ENCODE measurements at regions not wholly inside any gene's neighbourhood (a gene's known extent, or its start where the extent isn't known, plus 50 kb on each side); places are given as distances from the start of the nearest gene placed in this dataset.
A peak's percentile ranks its signal among the peaks of the same experiment; 100 is the strongest.

DNA sequence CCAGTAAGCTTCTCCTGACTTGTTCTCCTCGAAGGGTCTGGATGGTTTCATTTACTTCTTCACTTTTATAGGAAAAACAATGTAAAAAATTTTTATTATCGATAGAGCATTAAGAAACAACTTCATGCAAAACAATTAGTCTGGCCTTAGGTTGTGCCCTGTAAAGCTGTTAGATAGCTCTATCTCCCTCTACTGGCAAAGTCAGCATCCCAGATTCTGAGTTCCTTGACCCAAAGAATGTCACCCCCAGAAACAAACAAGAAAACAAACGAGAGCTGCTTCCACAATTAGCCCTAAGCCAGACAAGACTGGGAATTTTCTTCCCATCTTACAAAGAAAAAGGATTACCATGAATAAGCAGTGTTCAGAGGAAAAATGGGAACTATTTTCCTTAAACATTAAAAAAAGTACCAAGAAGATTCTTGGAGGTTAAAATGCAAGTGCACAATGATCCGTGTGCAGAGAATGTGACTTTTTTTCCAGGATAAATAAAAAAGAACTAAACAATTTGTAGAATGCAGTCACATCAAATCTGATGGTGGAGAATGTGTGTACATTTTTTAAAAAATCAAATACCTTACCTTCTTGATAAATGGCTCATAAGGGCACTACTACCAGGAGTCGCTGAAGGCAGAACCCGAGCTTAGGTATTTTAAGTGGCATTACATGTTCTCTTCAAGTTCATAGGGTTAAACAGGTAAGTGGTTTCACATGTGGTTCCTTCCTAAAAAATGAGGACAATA, 293.2 kb downstream of the FBXO8 start:
- TF ChIP-seq EZH2 (IDR thresholded peaks at IDR 0.05; ENCODE audit: insufficient read depth, low read length) = no peak
- TF ChIP-seq, protein P1, sequence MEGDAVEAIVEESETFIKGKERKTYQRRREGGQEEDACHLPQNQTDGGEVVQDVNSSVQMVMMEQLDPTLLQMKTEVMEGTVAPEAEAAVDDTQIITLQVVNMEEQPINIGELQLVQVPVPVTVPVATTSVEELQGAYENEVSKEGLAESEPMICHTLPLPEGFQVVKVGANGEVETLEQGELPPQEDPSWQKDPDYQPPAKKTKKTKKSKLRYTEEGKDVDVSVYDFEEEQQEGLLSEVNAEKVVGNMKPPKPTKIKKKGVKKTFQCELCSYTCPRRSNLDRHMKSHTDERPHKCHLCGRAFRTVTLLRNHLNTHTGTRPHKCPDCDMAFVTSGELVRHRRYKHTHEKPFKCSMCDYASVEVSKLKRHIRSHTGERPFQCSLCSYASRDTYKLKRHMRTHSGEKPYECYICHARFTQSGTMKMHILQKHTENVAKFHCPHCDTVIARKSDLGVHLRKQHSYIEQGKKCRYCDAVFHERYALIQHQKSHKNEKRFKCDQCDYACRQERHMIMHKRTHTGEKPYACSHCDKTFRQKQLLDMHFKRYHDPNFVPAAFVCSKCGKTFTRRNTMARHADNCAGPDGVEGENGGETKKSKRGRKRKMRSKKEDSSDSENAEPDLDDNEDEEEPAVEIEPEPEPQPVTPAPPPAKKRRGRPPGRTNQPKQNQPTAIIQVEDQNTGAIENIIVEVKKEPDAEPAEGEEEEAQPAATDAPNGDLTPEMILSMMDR (IDR thresholded peaks at IDR 0.05; ENCODE audit: insufficient read depth, low read depth, low read length) = peak; percentile 49
